DOHH2 (cell line): ENCODE measurements at regions not wholly inside any gene's neighbourhood (a gene's known extent, or its start where the extent isn't known, plus 50 kb on each side); places are given as distances from the start of the nearest gene placed in this dataset.
"Not testable (repeated sequence)": the region's sequence is repeated elsewhere in the genome, so short reads cannot be mapped to it uniquely, and the experiment has no call there.

ENCODE experiments used
- EZH2phosphoT487 ChIP-seq: fragments of 200-600 bp; sonication (generic); IDR thresholded peaks from 2 replicates; pipeline ENCODE4 v1.6.1; 2017; ENCODE audit warnings: borderline replicate concordance, mild to moderate bottlenecking, antibody characterized with exemption, low read length, moderate library complexity, mixed read lengths
- TF ChIP-seq, protein P1 (sequence below): fragments of 200-600 bp; sonication (generic); IDR thresholded peaks from one replicate; pipeline ENCODE4 v1.5.1; 2014; ENCODE audit warnings: antibody characterized with exemption, mild to moderate bottlenecking, low read depth, low read length; ENCODE audit not compliant: poor library complexity, severe bottlenecking

DNA sequence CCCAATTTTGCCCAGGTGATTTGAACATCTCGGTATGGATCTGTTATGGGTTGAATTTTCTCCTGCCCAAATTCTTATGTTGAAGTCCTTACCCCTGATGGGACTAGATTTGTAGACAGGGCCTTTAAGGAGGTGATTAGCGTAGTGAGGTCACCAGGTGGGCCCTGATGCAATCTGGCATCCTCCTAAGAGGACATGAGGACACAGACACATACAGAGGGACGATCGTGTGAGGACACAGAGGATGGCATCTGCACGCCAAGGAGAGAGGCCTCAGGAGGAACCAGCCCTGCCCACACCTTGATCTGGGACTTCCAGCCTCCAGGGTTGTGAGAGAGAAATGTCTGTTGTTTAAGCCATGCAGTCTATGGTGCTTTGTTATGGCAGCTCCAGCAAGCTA is 79.8 kb upstream of the SAMD11 start:
- TF ChIP-seq, protein P1, sequence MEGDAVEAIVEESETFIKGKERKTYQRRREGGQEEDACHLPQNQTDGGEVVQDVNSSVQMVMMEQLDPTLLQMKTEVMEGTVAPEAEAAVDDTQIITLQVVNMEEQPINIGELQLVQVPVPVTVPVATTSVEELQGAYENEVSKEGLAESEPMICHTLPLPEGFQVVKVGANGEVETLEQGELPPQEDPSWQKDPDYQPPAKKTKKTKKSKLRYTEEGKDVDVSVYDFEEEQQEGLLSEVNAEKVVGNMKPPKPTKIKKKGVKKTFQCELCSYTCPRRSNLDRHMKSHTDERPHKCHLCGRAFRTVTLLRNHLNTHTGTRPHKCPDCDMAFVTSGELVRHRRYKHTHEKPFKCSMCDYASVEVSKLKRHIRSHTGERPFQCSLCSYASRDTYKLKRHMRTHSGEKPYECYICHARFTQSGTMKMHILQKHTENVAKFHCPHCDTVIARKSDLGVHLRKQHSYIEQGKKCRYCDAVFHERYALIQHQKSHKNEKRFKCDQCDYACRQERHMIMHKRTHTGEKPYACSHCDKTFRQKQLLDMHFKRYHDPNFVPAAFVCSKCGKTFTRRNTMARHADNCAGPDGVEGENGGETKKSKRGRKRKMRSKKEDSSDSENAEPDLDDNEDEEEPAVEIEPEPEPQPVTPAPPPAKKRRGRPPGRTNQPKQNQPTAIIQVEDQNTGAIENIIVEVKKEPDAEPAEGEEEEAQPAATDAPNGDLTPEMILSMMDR: not testable (repeated sequence)
- TF ChIP-seq EZH2phosphoT487: not testable (repeated sequence)
